ENCODE measurements at regions not wholly inside any gene's neighbourhood (a gene's known extent, or its start where the extent isn't known, plus 50 kb on each side); places are given as distances from the start of the nearest gene placed in this dataset.

GRCh38 chr7:85627791-85628586, 441.1 kb upstream of the SEMA3D start:
- no peaks in the 10 kb centered on the region for H3K36me3 ChIP-seq
- H3K27me3 ChIP-seq (ENCODE audit: insufficient read depth, low read depth, severe bottlenecking) = no peaks in the 10 kb centered on the region
- no peak overlapping the region for H3K27ac ChIP-seq
- TF ChIP-seq, protein P1, sequence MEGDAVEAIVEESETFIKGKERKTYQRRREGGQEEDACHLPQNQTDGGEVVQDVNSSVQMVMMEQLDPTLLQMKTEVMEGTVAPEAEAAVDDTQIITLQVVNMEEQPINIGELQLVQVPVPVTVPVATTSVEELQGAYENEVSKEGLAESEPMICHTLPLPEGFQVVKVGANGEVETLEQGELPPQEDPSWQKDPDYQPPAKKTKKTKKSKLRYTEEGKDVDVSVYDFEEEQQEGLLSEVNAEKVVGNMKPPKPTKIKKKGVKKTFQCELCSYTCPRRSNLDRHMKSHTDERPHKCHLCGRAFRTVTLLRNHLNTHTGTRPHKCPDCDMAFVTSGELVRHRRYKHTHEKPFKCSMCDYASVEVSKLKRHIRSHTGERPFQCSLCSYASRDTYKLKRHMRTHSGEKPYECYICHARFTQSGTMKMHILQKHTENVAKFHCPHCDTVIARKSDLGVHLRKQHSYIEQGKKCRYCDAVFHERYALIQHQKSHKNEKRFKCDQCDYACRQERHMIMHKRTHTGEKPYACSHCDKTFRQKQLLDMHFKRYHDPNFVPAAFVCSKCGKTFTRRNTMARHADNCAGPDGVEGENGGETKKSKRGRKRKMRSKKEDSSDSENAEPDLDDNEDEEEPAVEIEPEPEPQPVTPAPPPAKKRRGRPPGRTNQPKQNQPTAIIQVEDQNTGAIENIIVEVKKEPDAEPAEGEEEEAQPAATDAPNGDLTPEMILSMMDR (IDR thresholded peaks at IDR 0.05; ENCODE audit: low read depth, low read length) = no peak
- no peaks in the 10 kb centered on the region for H3K9me3 ChIP-seq (ENCODE audit: severe bottlenecking)
- no peak overlapping the region for H3K4me3 ChIP-seq (ENCODE audit: low read depth, low read length)
- no peak for DNase-seq

GRCh38 chr7:85622059-85622458, 435.2 kb upstream of the SEMA3D start:
- DNase-seq = no peak
- Histone ChIP-seq H3K4me3 (ENCODE audit: low read depth, low read length) (no peak overlapping the region), H3K9me3 (ENCODE audit: severe bottlenecking) (no peaks in the 10 kb centered on the region), H3K27me3 (ENCODE audit: insufficient read depth, low read depth, severe bottlenecking) (no peaks in the 10 kb centered on the region), H3K36me3 (no peaks in the 10 kb centered on the region), H3K27ac (no peak overlapping the region)
- TF ChIP-seq, protein P1 (IDR thresholded peaks at IDR 0.05; ENCODE audit: low read depth, low read length) = no peak

GRCh38 chr7:85620936-85621685, 434.3 kb upstream of the SEMA3D start:
- no peak for DNase-seq
- Histone ChIP-seq H3K36me3 (no peaks in the 10 kb centered on the region), H3K27me3 (ENCODE audit: insufficient read depth, low read depth, severe bottlenecking) (no peaks in the 10 kb centered on the region), H3K4me3 (ENCODE audit: low read depth, low read length) (no peak overlapping the region), H3K27ac (no peak overlapping the region), H3K9me3 (ENCODE audit: severe bottlenecking) (no peaks in the 10 kb centered on the region)
- TF ChIP-seq, protein P1 (IDR thresholded peaks at IDR 0.05; ENCODE audit: low read depth, low read length) = no peak

- Histone ChIP-seq H3K4me3 (ENCODE audit: low read depth, low read length) (no peak overlapping the region), H3K9me3 (ENCODE audit: severe bottlenecking) (no peaks in the 10 kb centered on the region), H3K27ac (no peak overlapping the region), H3K27me3 (ENCODE audit: insufficient read depth, low read depth, severe bottlenecking) (no peaks in the 10 kb centered on the region), H3K36me3 (no peaks in the 10 kb centered on the region)
- TF ChIP-seq, protein P1 (IDR thresholded peaks at IDR 0.05; ENCODE audit: low read depth, low read length) = no peak
- no peak for DNase-seq
These were observed 432.4 kb upstream of the SEMA3D start for GRCh38 chr7:85619236-85619635.

DNA sequence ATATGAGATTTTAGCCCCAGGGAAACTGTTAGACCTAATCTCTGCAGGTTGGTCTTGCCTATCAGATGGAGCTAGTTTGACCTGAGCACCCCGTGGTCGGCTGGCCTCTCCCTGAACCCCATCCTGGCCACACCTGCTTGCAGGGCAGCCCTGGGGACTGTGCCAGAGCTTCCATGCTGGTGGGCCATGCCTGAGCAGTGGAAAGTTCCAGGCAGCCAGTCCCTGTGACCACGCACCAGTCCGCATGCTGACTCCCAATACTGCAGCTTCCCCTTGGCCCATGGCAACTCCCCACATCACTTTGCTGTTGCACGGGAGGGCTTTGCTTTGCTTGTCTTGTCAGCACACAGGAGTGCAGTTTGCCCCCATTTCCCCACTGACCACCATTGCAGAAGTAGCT, 427.8 kb upstream of the SEMA3D start:
- Histone ChIP-seq H3K27me3 (ENCODE audit: insufficient read depth, low read depth, severe bottlenecking) (no peaks in the 10 kb centered on the region), H3K36me3 (no peaks in the 10 kb centered on the region), H3K4me3 (ENCODE audit: low read depth, low read length) (no peak overlapping the region), H3K27ac (no peak overlapping the region), H3K9me3 (ENCODE audit: severe bottlenecking) (no peaks in the 10 kb centered on the region)
- no peak for DNase-seq
- TF ChIP-seq, protein P1 (IDR thresholded peaks at IDR 0.05; ENCODE audit: low read depth, low read length) = no peak
